ENCODE measurements at regions not wholly inside any gene's neighbourhood (a gene's known extent, or its start where the extent isn't known, plus 50 kb on each side); places are given as distances from the start of the nearest gene placed in this dataset.

GRCh38 chr21:24224422-24224821 lies 1382.9 kb downstream of the MRPL39 start:
- TF ChIP-seq, protein P1, sequence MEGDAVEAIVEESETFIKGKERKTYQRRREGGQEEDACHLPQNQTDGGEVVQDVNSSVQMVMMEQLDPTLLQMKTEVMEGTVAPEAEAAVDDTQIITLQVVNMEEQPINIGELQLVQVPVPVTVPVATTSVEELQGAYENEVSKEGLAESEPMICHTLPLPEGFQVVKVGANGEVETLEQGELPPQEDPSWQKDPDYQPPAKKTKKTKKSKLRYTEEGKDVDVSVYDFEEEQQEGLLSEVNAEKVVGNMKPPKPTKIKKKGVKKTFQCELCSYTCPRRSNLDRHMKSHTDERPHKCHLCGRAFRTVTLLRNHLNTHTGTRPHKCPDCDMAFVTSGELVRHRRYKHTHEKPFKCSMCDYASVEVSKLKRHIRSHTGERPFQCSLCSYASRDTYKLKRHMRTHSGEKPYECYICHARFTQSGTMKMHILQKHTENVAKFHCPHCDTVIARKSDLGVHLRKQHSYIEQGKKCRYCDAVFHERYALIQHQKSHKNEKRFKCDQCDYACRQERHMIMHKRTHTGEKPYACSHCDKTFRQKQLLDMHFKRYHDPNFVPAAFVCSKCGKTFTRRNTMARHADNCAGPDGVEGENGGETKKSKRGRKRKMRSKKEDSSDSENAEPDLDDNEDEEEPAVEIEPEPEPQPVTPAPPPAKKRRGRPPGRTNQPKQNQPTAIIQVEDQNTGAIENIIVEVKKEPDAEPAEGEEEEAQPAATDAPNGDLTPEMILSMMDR (conservative IDR thresholded peaks at IDR 0.05; ENCODE audit: low read length), result no peak
- TF ChIP-seq EZH2phosphoT487 (IDR thresholded peaks at IDR 0.05; ENCODE audit: borderline replicate concordance), result no peak

All from Loucy (cell line).